Progenitor cell of endocrine pancreas (in vitro differentiated cells): ENCODE measurements at regions not wholly inside any gene's neighbourhood (a gene's known extent, or its start where the extent isn't known, plus 50 kb on each side); places are given as distances from the start of the nearest gene placed in this dataset.

ENCODE experiments used
- DNase-seq: peaks from one replicate; pipeline ENCODE4 v3.0.0; 2021; ENCODE audit warnings: low spot score; ENCODE audit not compliant: unreplicated experiment
- H3K27ac Mint-ChIP-seq: 2 replicates; pipeline ENCODE4 v1.8.0; 2021; ENCODE audit warnings: mild to moderate bottlenecking, moderate library complexity, mixed read lengths
- H3K27me3 Mint-ChIP-seq: 2 replicates; pipeline ENCODE4 v1.8.0; 2021; ENCODE audit warnings: mixed read lengths
- H3K36me3 Mint-ChIP-seq: 2 replicates; pipeline ENCODE4 v1.8.0; 2022; ENCODE audit warnings: mixed read lengths; ENCODE audit not compliant: insufficient read depth
- H3K4me1 Mint-ChIP-seq: 2 replicates; pipeline ENCODE4 v1.8.0; 2021; ENCODE audit warnings: low read depth, mixed read lengths
- H3K4me3 Mint-ChIP-seq: 2 replicates; pipeline ENCODE4 v1.8.0; 2021; ENCODE audit warnings: low read depth, mild to moderate bottlenecking, moderate library complexity, mixed read lengths
- H3K9me3 Mint-ChIP-seq: 2 replicates; pipeline ENCODE4 v1.8.0; 2021; ENCODE audit warnings: low read depth, mixed read lengths
- CTCF ChIP-seq: fragments of 200-600 bp; sonication (generic); IDR thresholded peaks from one replicate; pipeline ENCODE4 v1.5.0; 2021; ENCODE audit warnings: antibody characterized with exemption, mild to moderate bottlenecking; ENCODE audit not compliant: unreplicated experiment

GRCh38 chrX:30150196-30150895 is 65.0 kb upstream of the MAGEB2 start:
- Mint-ChIP-seq H3K4me1 (peaks cover 22% of the 10 kb centered on the region), H3K4me3 (no peak overlapping the region), H3K27ac (no peak overlapping the region), H3K9me3 (peaks cover 3% of the 10 kb centered on the region), H3K36me3 (peaks cover 2% of the 10 kb centered on the region), H3K27me3 (no peaks in the 10 kb centered on the region)
- DNase-seq: no peak
- TF ChIP-seq CTCF: no peak

GRCh38 chrX:30151964-30152363 is 63.4 kb upstream of the MAGEB2 start:
- Mint-ChIP-seq H3K27me3 (no peaks in the 10 kb centered on the region), H3K27ac (no peak overlapping the region), H3K4me1 (peaks cover 22% of the 10 kb centered on the region), H3K9me3 (peaks cover 3% of the 10 kb centered on the region), H3K36me3 (peaks cover 2% of the 10 kb centered on the region), H3K4me3 (no peak overlapping the region)
- no peak for DNase-seq
- TF ChIP-seq CTCF: no peak

- Mint-ChIP-seq H3K4me1 (peaks cover 19% of the 10 kb centered on the region), H3K27me3 (no peaks in the 10 kb centered on the region), H3K27ac (no peak overlapping the region), H3K36me3 (peaks cover 2% of the 10 kb centered on the region), H3K4me3 (no peak overlapping the region), H3K9me3 (peaks cover 3% of the 10 kb centered on the region)
- DNase-seq: no peak
- no peak for TF ChIP-seq CTCF
Measured at GRCh38 chrX:30153175-30153880, 62.0 kb upstream of the MAGEB2 start.

- Mint-ChIP-seq H3K9me3 (peaks cover 2% of the 10 kb centered on the region), H3K4me1 (peaks cover 19% of the 10 kb centered on the region)
- no peak for TF ChIP-seq CTCF
Measured at GRCh38 chrX:30153881-30154260, 61.5 kb upstream of the MAGEB2 start.

GRCh38 chrX:30156009-30156408 is 59.4 kb upstream of the MAGEB2 start:
- H3K27me3 Mint-ChIP-seq: no peaks in the 10 kb centered on the region
- H3K9me3 Mint-ChIP-seq: no peaks in the 10 kb centered on the region
- no peak overlapping the region for H3K27ac Mint-ChIP-seq
- H3K36me3 Mint-ChIP-seq: no peaks in the 10 kb centered on the region
- H3K4me3 Mint-ChIP-seq: no peak overlapping the region
- no peak for DNase-seq
- TF ChIP-seq CTCF: no peak
- H3K4me1 Mint-ChIP-seq: peaks cover 19% of the 10 kb centered on the region

More at GRCh38 chrX:30153881-30154260, 61.5 kb upstream of the MAGEB2 start:
- H3K27ac Mint-ChIP-seq: no peak overlapping the region
- H3K27me3 Mint-ChIP-seq: no peaks in the 10 kb centered on the region
- no peak for DNase-seq
- H3K4me3 Mint-ChIP-seq: no peak overlapping the region
- peaks cover 2% of the 10 kb centered on the region for H3K36me3 Mint-ChIP-seq
